HepG2 (cell line): ENCODE measurements at regions not wholly inside any gene's neighbourhood (a gene's known extent, or its start where the extent isn't known, plus 50 kb on each side); places are given as distances from the start of the nearest gene placed in this dataset.

Source experiments
- CBFB ChIP-seq: sonication (generic); formaldehyde crosslinking; IDR thresholded peaks from 2 replicates; pipeline ENCODE4 v1.4.0; 2020; ENCODE audit warnings: missing genetic modification reagents
- ZNF17 ChIP-seq: sonication (generic); formaldehyde crosslinking; IDR thresholded peaks from 2 replicates; pipeline ENCODE4 v1.5.0; 2020; ENCODE audit warnings: mild to moderate bottlenecking, missing genetic modification reagents

DNA sequence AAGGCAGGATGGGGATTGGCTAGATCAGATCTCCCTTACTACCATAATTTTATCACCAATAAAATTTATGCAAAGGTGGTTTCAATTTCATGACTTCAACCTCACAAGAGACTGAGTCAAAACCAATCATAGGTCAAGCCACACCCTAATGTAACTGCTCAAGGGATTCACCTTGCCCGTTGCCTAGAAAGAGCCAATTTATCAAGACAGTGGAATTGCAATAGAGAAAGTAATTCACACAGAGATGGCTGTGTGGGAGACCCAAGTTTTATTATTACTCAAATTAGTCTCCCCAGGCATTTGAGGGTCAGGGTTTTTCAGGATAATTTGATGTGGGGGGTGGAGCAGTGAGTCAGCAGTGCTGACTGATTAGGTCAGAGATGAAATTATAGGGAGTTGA lies 340.6 kb downstream of the RND3 start:
- no peak for TF ChIP-seq CBFB (CRISPR knock-in tag)
- TF ChIP-seq ZNF17 (CRISPR knock-in tag): no peak
